ENCODE measurements at regions not wholly inside any gene's neighbourhood (a gene's known extent, or its start where the extent isn't known, plus 50 kb on each side); places are given as distances from the start of the nearest gene placed in this dataset.

DNA sequence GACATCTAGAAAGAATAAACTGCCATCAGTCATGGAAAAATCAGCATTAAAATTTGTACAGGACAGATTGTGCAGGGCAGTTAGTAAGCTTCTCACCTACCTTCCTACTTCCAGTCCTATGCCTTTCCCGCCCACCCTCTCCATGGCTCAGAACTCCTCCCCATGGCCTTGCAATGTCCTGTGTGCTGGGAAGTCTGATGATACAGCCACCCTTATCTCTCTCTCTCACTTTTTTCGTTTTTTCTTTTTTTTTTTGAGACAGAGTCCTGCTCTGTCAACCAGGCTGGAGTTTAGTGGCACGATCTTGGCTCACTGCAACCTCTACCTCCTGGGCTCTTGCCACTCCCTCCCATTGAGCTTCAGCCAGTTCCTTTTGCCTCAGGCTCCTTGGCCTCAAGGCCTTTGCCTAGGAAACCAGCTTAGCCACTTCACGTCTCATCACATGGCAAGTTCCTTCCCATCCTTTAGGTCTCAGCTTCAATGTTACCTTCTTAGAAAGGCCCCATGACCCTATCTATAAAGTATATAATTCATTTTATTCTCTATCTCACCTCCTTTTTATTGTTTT, 259.7 kb downstream of the NKX6-1 start:
- TF ChIP-seq, protein P1, sequence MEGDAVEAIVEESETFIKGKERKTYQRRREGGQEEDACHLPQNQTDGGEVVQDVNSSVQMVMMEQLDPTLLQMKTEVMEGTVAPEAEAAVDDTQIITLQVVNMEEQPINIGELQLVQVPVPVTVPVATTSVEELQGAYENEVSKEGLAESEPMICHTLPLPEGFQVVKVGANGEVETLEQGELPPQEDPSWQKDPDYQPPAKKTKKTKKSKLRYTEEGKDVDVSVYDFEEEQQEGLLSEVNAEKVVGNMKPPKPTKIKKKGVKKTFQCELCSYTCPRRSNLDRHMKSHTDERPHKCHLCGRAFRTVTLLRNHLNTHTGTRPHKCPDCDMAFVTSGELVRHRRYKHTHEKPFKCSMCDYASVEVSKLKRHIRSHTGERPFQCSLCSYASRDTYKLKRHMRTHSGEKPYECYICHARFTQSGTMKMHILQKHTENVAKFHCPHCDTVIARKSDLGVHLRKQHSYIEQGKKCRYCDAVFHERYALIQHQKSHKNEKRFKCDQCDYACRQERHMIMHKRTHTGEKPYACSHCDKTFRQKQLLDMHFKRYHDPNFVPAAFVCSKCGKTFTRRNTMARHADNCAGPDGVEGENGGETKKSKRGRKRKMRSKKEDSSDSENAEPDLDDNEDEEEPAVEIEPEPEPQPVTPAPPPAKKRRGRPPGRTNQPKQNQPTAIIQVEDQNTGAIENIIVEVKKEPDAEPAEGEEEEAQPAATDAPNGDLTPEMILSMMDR (IDR thresholded peaks at IDR 0.05 in 4 of 5, conservative IDR thresholded peaks at IDR 0.05 in 1 of 5), result no peak
- TF ChIP-seq POLR2A (IDR thresholded peaks at IDR 0.05), result no peak
